22Rv1 (cell line): ENCODE measurements at regions not wholly inside any gene's neighbourhood (a gene's known extent, or its start where the extent isn't known, plus 50 kb on each side); places are given as distances from the start of the nearest gene placed in this dataset.

Experiments used
- CTCF ChIP-seq: fragments of 450-650 bp; IDR thresholded peaks from 2 replicates; pipeline ENCODE4 v1.5.1; 2017; ENCODE audit warnings: mild to moderate bottlenecking
- ZFX ChIP-seq: fragments of 450-650 bp; IDR thresholded peaks from 2 replicates; pipeline ENCODE4 v1.6.1; 2017; ENCODE audit warnings: antibody characterized with exemption, borderline replicate concordance

DNA sequence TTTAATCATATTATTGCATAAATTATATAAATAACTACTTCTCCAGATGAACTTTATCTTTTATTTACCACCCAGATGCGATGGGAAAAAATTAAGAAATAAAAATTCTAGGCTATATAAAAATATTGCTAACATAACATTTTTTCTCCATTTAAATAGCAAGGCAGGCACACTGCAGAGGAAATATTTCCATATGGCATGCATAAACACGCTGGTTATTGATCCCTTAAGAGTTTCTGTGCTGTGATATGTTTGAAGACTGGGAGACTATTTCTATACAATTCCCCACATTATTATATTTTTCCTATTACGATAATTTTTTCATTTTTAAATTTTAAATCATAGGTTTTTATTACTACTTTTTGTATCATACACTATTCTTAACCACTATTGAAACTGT, 131.5 kb downstream of the C12orf50 start:
- TF ChIP-seq CTCF (no peak), ZFX (no peak)
